ENCODE measurements at regions not wholly inside any gene's neighbourhood (a gene's known extent, or its start where the extent isn't known, plus 50 kb on each side); places are given as distances from the start of the nearest gene placed in this dataset.

DNA sequence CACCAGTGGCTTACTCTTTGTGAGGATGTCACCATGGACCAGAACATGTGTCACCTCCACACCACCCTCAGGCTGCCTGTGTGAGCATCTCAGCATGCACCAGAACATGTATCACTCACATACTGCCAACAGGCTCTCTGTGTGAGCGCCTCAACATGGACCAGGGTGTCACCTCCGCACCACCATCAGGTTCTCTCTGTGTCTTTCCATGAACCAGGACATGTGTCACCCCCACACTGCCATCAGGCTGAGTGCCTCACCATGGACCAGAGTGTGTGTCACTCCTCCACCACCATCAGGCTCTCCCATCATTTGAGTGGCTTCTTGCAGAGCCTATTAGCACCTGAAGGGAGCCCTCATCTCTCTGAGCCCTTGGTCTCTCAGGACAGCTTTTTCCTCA is 125.2 kb downstream of the ZNF648 start:
- TF ChIP-seq, protein P1, sequence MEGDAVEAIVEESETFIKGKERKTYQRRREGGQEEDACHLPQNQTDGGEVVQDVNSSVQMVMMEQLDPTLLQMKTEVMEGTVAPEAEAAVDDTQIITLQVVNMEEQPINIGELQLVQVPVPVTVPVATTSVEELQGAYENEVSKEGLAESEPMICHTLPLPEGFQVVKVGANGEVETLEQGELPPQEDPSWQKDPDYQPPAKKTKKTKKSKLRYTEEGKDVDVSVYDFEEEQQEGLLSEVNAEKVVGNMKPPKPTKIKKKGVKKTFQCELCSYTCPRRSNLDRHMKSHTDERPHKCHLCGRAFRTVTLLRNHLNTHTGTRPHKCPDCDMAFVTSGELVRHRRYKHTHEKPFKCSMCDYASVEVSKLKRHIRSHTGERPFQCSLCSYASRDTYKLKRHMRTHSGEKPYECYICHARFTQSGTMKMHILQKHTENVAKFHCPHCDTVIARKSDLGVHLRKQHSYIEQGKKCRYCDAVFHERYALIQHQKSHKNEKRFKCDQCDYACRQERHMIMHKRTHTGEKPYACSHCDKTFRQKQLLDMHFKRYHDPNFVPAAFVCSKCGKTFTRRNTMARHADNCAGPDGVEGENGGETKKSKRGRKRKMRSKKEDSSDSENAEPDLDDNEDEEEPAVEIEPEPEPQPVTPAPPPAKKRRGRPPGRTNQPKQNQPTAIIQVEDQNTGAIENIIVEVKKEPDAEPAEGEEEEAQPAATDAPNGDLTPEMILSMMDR (IDR thresholded peaks at IDR 0.05) = no peak
- no peak for TF ChIP-seq POLR2A (IDR thresholded peaks at IDR 0.05)

All from right lobe of liver (tissue), 4 donors.